Stimulated activated effector memory CD8-positive, alpha-beta T cell treated with anti-CD3 and anti-CD28 coated beads, Interleukin-12 subunit alpha, Interleukin-12 subunit beta, amount 100 ng/mL, for 72 hours (primary cell): ENCODE measurements at regions not wholly inside any gene's neighbourhood (a gene's known extent, or its start where the extent isn't known, plus 50 kb on each side); places are given as distances from the start of the nearest gene placed in this dataset.

Source experiments
- ATAC-seq: fragments of 150-1000 bp; cut with Tn5 transposase; 2 replicates; pipeline ENCODE4 v1.10.0; 2021
- DNase-seq, 2 donors: peaks; one replicate each; pipeline ENCODE4 v3.0.0; 2021 to 2022; ENCODE audit warnings: low spot score in 2 of 2
- H3K27ac Mint-ChIP-seq: one replicate; pipeline ENCODE4 v1.8.0; 2022; ENCODE audit warnings: mild to moderate bottlenecking, mixed read lengths
- H3K36me3 Mint-ChIP-seq: one replicate; pipeline ENCODE4 v1.8.0; 2022; ENCODE audit warnings: mild to moderate bottlenecking, mixed read lengths
- H3K4me1 Mint-ChIP-seq: one replicate; pipeline ENCODE4 v1.8.0; 2022; ENCODE audit warnings: mixed read lengths
- H3K4me3 Mint-ChIP-seq: one replicate; pipeline ENCODE4 v1.8.0; 2022; ENCODE audit warnings: mild to moderate bottlenecking, mixed read lengths
- H3K9me3 Mint-ChIP-seq: one replicate; pipeline ENCODE4 v1.8.0; 2022; ENCODE audit warnings: mixed read lengths

- Mint-ChIP-seq H3K36me3 (no peaks in the 10 kb centered on the region), H3K9me3 (peaks cover 5% of the 10 kb centered on the region), H3K27ac (no peak overlapping the region), H3K4me3 (no peak overlapping the region), H3K4me1 (no peaks in the 10 kb centered on the region)
- no peak for ATAC-seq
- no peak for DNase-seq
Observed at GRCh38 chr10:130412317-130412716, 276.1 kb downstream of the GLRX3 start.

GRCh38 chr10:130416334-130417150, 280.4 kb downstream of the GLRX3 start:
- no peak overlapping the region for H3K4me3 Mint-ChIP-seq
- H3K36me3 Mint-ChIP-seq: no peaks in the 10 kb centered on the region
- DNase-seq (no peak), ATAC-seq (peak; percentile 37)
- H3K27ac Mint-ChIP-seq: no peak overlapping the region
- H3K4me1 Mint-ChIP-seq: no peaks in the 10 kb centered on the region
- peaks cover 5% of the 10 kb centered on the region for H3K9me3 Mint-ChIP-seq

- Mint-ChIP-seq H3K36me3 (no peaks in the 10 kb centered on the region), H3K9me3 (peaks cover 5% of the 10 kb centered on the region), H3K4me3 (no peak overlapping the region), H3K27ac (no peak overlapping the region), H3K4me1 (no peaks in the 10 kb centered on the region)
- DNase-seq (no peak), ATAC-seq (no peak)
Observed at GRCh38 chr10:130418731-130419130, 282.5 kb downstream of the GLRX3 start.

GRCh38 chr10:130421909-130422308, 285.7 kb downstream of the GLRX3 start:
- Mint-ChIP-seq H3K4me1 (no peaks in the 10 kb centered on the region), H3K36me3 (no peaks in the 10 kb centered on the region), H3K27ac (no peak overlapping the region)

GRCh38 chr10:130422366-130423324, 286.5 kb downstream of the GLRX3 start:
- no peak for ATAC-seq
- H3K36me3 Mint-ChIP-seq: no peaks in the 10 kb centered on the region
- peak in 1 of 2 donors; percentile 12 for DNase-seq
- no peaks in the 10 kb centered on the region for H3K4me1 Mint-ChIP-seq
- H3K4me3 Mint-ChIP-seq: no peak overlapping the region
- peaks cover 6% of the 10 kb centered on the region for H3K9me3 Mint-ChIP-seq
- no peak overlapping the region for H3K27ac Mint-ChIP-seq

More at GRCh38 chr10:130421909-130422308, 285.7 kb downstream of the GLRX3 start:
- peaks cover under 1% of the 10 kb centered on the region for H3K9me3 Mint-ChIP-seq
- ATAC-seq (no peak), DNase-seq (no peak)
- H3K4me3 Mint-ChIP-seq: no peak overlapping the region

- no peak overlapping the region for H3K4me3 Mint-ChIP-seq
- H3K9me3 Mint-ChIP-seq: peaks cover 6% of the 10 kb centered on the region
- H3K4me1 Mint-ChIP-seq: no peaks in the 10 kb centered on the region
- ATAC-seq: no peak
- H3K36me3 Mint-ChIP-seq: no peaks in the 10 kb centered on the region
- no peak overlapping the region for H3K27ac Mint-ChIP-seq
- DNase-seq: peak in 1 of 2 donors; percentile 8
Observed at GRCh38 chr10:130423455-130424305, 287.5 kb downstream of the GLRX3 start.

- H3K9me3 Mint-ChIP-seq: peaks cover 6% of the 10 kb centered on the region
- H3K36me3 Mint-ChIP-seq: no peaks in the 10 kb centered on the region
- H3K4me1 Mint-ChIP-seq: no peaks in the 10 kb centered on the region
- H3K4me3 Mint-ChIP-seq: no peak overlapping the region
- ATAC-seq (no peak), DNase-seq (no peak)
- no peak overlapping the region for H3K27ac Mint-ChIP-seq
Observed at GRCh38 chr10:130424418-130424817, 288.2 kb downstream of the GLRX3 start.

GRCh38 chr10:130425169-130425568, 289.0 kb downstream of the GLRX3 start:
- H3K27ac Mint-ChIP-seq: no peak overlapping the region

GRCh38 chr10:130425881-130426435, 289.8 kb downstream of the GLRX3 start:
- DNase-seq: no peak
- Mint-ChIP-seq H3K9me3 (peaks cover 6% of the 10 kb centered on the region), H3K36me3 (no peaks in the 10 kb centered on the region), H3K27ac (no peak overlapping the region), H3K4me1 (no peaks in the 10 kb centered on the region), H3K4me3 (no peak overlapping the region)
- ATAC-seq: no peak

More at GRCh38 chr10:130425169-130425568, 289.0 kb downstream of the GLRX3 start:
- DNase-seq: no peak
- no peak overlapping the region for H3K4me3 Mint-ChIP-seq
- no peaks in the 10 kb centered on the region for H3K36me3 Mint-ChIP-seq
- H3K4me1 Mint-ChIP-seq: no peaks in the 10 kb centered on the region
- H3K9me3 Mint-ChIP-seq: peaks cover 6% of the 10 kb centered on the region
- ATAC-seq: no peak

GRCh38 chr10:130427216-130427722, 291.1 kb downstream of the GLRX3 start:
- DNase-seq (no peak), ATAC-seq (peak; percentile 19)
- H3K36me3 Mint-ChIP-seq: no peaks in the 10 kb centered on the region
- no peak overlapping the region for H3K27ac Mint-ChIP-seq
- no peak overlapping the region for H3K4me3 Mint-ChIP-seq
- H3K4me1 Mint-ChIP-seq: no peaks in the 10 kb centered on the region
- H3K9me3 Mint-ChIP-seq: peaks cover 10% of the 10 kb centered on the region

GRCh38 chr10:130428936-130429335, 292.7 kb downstream of the GLRX3 start:
- Mint-ChIP-seq H3K36me3 (no peaks in the 10 kb centered on the region), H3K9me3 (peaks cover 16% of the 10 kb centered on the region), H3K4me3 (no peak overlapping the region), H3K4me1 (no peaks in the 10 kb centered on the region), H3K27ac (no peak overlapping the region)
- ATAC-seq (no peak), DNase-seq (no peak)

GRCh38 chr10:130429809-130430208, 293.6 kb downstream of the GLRX3 start:
- DNase-seq (no peak), ATAC-seq (no peak)
- Mint-ChIP-seq H3K4me3 (no peak overlapping the region), H3K36me3 (no peaks in the 10 kb centered on the region), H3K9me3 (peaks cover 21% of the 10 kb centered on the region), H3K4me1 (no peaks in the 10 kb centered on the region), H3K27ac (no peak overlapping the region)

- DNase-seq: no peak
- H3K36me3 Mint-ChIP-seq: no peaks in the 10 kb centered on the region
- H3K4me1 Mint-ChIP-seq: no peaks in the 10 kb centered on the region
- H3K27ac Mint-ChIP-seq: no peak overlapping the region
- ATAC-seq: no peak
- no peak overlapping the region for H3K4me3 Mint-ChIP-seq
- peaks cover 21% of the 10 kb centered on the region for H3K9me3 Mint-ChIP-seq
Observed at GRCh38 chr10:130430291-130430690, 294.1 kb downstream of the GLRX3 start.

GRCh38 chr10:130430852-130431704, 294.9 kb downstream of the GLRX3 start:
- no peaks in the 10 kb centered on the region for H3K4me1 Mint-ChIP-seq
- DNase-seq (peak in 1 of 2 donors; percentile 20), ATAC-seq (no peak)
- H3K36me3 Mint-ChIP-seq: no peaks in the 10 kb centered on the region
- H3K27ac Mint-ChIP-seq: no peak overlapping the region
- no peak overlapping the region for H3K4me3 Mint-ChIP-seq
- peaks cover 23% of the 10 kb centered on the region for H3K9me3 Mint-ChIP-seq
